GM19452 (cell line): ENCODE measurements at regions not wholly inside any gene's neighbourhood (a gene's known extent, or its start where the extent isn't known, plus 50 kb on each side); places are given as distances from the start of the nearest gene placed in this dataset.

Experiments used
- ATAC-seq: cut with Tn5 transposase; IDR thresholded peaks from one replicate; pipeline ENCODE4 v1.9.1; 2021; ENCODE audit not compliant: unreplicated experiment

GRCh38 chr10:128879441-128880140, 587.5 kb upstream of the MGMT start:
- no peak for ATAC-seq

GRCh38 chr10:128880159-128880725, 586.8 kb upstream of the MGMT start:
- no peak for ATAC-seq

GRCh38 chr10:128881086-128881485, 586.0 kb upstream of the MGMT start:
- ATAC-seq = no peak

- no peak for ATAC-seq
Observed at GRCh38 chr10:128883231-128884032, 583.6 kb upstream of the MGMT start.

- ATAC-seq = no peak
Observed at GRCh38 chr10:128884033-128884425, 583.0 kb upstream of the MGMT start.

GRCh38 chr10:128884496-128885072, 582.5 kb upstream of the MGMT start:
- ATAC-seq = no peak

GRCh38 chr10:128885573-128886555, 581.2 kb upstream of the MGMT start:
- no peak for ATAC-seq

GRCh38 chr10:128887856-128888255, 579.2 kb upstream of the MGMT start:
- no peak for ATAC-seq

GRCh38 chr10:128892005-128892404, 575.0 kb upstream of the MGMT start:
- no peak for ATAC-seq

- ATAC-seq = no peak
Observed at GRCh38 chr10:128894641-128895040, 572.4 kb upstream of the MGMT start.

GRCh38 chr10:128895473-128895872, 571.6 kb upstream of the MGMT start:
- no peak for ATAC-seq

- ATAC-seq = no peak
Observed at GRCh38 chr10:128896116-128896795, 570.8 kb upstream of the MGMT start.

GRCh38 chr10:128896963-128897362, 570.1 kb upstream of the MGMT start:
- ATAC-seq = no peak

GRCh38 chr10:128897401-128898129, 569.5 kb upstream of the MGMT start:
- no peak for ATAC-seq

GRCh38 chr10:128898133-128898915, 568.7 kb upstream of the MGMT start:
- ATAC-seq = no peak

GRCh38 chr10:128898916-128899195, 568.2 kb upstream of the MGMT start:
- ATAC-seq = no peak

- ATAC-seq = no peak
Observed at GRCh38 chr10:128900456-128900855, 566.6 kb upstream of the MGMT start.

- ATAC-seq = no peak
Observed at GRCh38 chr10:128901236-128901635, 565.8 kb upstream of the MGMT start.
